Body of pancreas (tissue), 4 donors: ENCODE measurements at regions not wholly inside any gene's neighbourhood (a gene's known extent, or its start where the extent isn't known, plus 50 kb on each side); places are given as distances from the start of the nearest gene placed in this dataset.

Source experiments
- ATAC-seq: fragments of 150-250 bp; one replicate; pipeline ENCODE4 v1.9.1; 2016
- DNase-seq, 4 donors: peaks; one replicate each; pipeline ENCODE4 v3.0.0-alpha.2; 2019
- H3K27ac ChIP-seq, 4 donors: fragments of 200-600 bp; sonication (generic); 1 replicate in 3 of 4; 2 replicates in 1 of 4; pipeline versions ENCODE4 v1.5.1 to v1.6.1; 2016 to 2019; ENCODE audit warnings: mild to moderate bottlenecking in 1 of 4, mixed read lengths in 1 of 4, moderate library complexity in 1 of 4
- H3K27me3 ChIP-seq, 2 donors: fragments of 200-600 bp; sonication (generic); one replicate each; pipeline ENCODE4 v1.6.0; 2016; ENCODE audit warnings: mild to moderate bottlenecking in 1 of 2
- H3K36me3 ChIP-seq, 2 donors: fragments of 200-600 bp; sonication (generic); replicated peaks in 1 of 2; 2 replicates each; pipeline ENCODE4 v1.5.1; 2016; ENCODE audit warnings: low read depth in 2 of 2; ENCODE audit not compliant: insufficient read depth in 1 of 2
- H3K4me1 ChIP-seq: fragments of 200-600 bp; sonication (generic); one replicate; pipeline ENCODE4 v1.6.0; 2016
- H3K4me3 ChIP-seq, 2 donors: fragments of 200-600 bp; sonication (generic); 1 replicate in 1 of 2; 2 replicates in 1 of 2; pipeline ENCODE4 v1.5.1; 2016 to 2019
- H3K9me3 ChIP-seq, 3 donors: fragments of 200-600 bp; sonication (generic); 1 replicate in 2 of 3; 2 replicates in 1 of 3; pipeline ENCODE4 v1.5.1; 2016
- CTCF ChIP-seq, 7 experiments: fragments of 450-650 bp in 4 of 7; fragments of 200-600 bp in 3 of 7; sonication (generic) in 3 of 7; IDR thresholded peaks; one replicate each; pipeline ENCODE4 v1.5.1; 2016 to 2019; ENCODE audit warnings: antibody characterized with exemption in 7 of 7
- POLR2A ChIP-seq, 3 donors: fragments of 450-650 bp; IDR thresholded peaks; one replicate each; pipeline ENCODE4 v1.6.1; 2016; ENCODE audit warnings: antibody characterized with exemption in 3 of 3, mild to moderate bottlenecking in 2 of 3
- WGBS, 2 donors: methylation state at CpG; one replicate each; pipeline ENCODE4 v1.1.5; 2017; 5-methylcytosine and 5-hydroxymethylcytosine counted together
- intact Hi-C: fragments of 100-400 bp; cut with DNase I; formaldehyde crosslinking; loops from one replicate; pipeline ENCODE4 v1.15.1; 2023

GRCh38 chr11:80856066-80856465 is 1415.2 kb upstream of the TENM4 start:
- no peak for DNase-seq
- H3K36me3 ChIP-seq: no peaks in the 10 kb centered on the region
- no peak for TF ChIP-seq POLR2A (IDR thresholded peaks at IDR 0.05)
- TF ChIP-seq CTCF (IDR thresholded peaks at IDR 0.05): no peak
- intact Hi-C loops: no loop called here
- no peaks in the 10 kb centered on the region for H3K9me3 ChIP-seq
- no peak for ATAC-seq
- 21 to 24% methylated on average over 1 of the region's 1 CpG for WGBS, 2 donors
- no peak overlapping the region for H3K27ac ChIP-seq
- H3K4me3 ChIP-seq: no peak overlapping the region
- H3K4me1 ChIP-seq: no peaks in the 10 kb centered on the region
- no peaks in the 10 kb centered on the region for H3K27me3 ChIP-seq

- DNase-seq (no peak), ATAC-seq (no peak)
- TF ChIP-seq CTCF (IDR thresholded peaks at IDR 0.05) (no peak), POLR2A (IDR thresholded peaks at IDR 0.05) (no peak)
- Histone ChIP-seq H3K27ac (no peak overlapping the region), H3K27me3 (no peaks in the 10 kb centered on the region), H3K4me3 (no peak overlapping the region), H3K9me3 (no peaks in the 10 kb centered on the region), H3K36me3 (no peaks in the 10 kb centered on the region), H3K4me1 (no peaks in the 10 kb centered on the region)
- intact Hi-C loops: no loop called here
- 57 to 61% methylated on average over 4 of the region's 4 CpGs for WGBS, 2 donors
Measured at GRCh38 chr11:80855426-80855825, 1414.6 kb upstream of the TENM4 start.

GRCh38 chr11:80849253-80849652 is 1408.4 kb upstream of the TENM4 start:
- no peak overlapping the region for H3K4me3 ChIP-seq
- no peak for TF ChIP-seq POLR2A (IDR thresholded peaks at IDR 0.05)
- no peak for TF ChIP-seq CTCF (IDR thresholded peaks at IDR 0.05)
- H3K27me3 ChIP-seq: no peaks in the 10 kb centered on the region
- intact Hi-C loops: no loop called here
- no peak for DNase-seq
- no peaks in the 10 kb centered on the region for H3K9me3 ChIP-seq
- ATAC-seq: no peak
- H3K36me3 ChIP-seq: no peaks in the 10 kb centered on the region
- H3K4me1 ChIP-seq: no peaks in the 10 kb centered on the region
- no peak overlapping the region for H3K27ac ChIP-seq
- 74 to 78% methylated on average over 3 of the region's 3 CpGs for WGBS, 2 donors

GRCh38 chr11:80846979-80847378 is 1406.1 kb upstream of the TENM4 start:
- ATAC-seq: no peak
- no peak overlapping the region for H3K4me3 ChIP-seq
- intact Hi-C loops: no loop called here

More at GRCh38 chr11:80846979-80847378, 1406.1 kb upstream of the TENM4 start:
- no peaks in the 10 kb centered on the region for H3K27me3 ChIP-seq
- WGBS, 2 donors: 62 to 70% methylated on average over 3 of the region's 3 CpGs
- no peaks in the 10 kb centered on the region for H3K36me3 ChIP-seq
- DNase-seq: no peak
- no peaks in the 10 kb centered on the region for H3K4me1 ChIP-seq
- no peak overlapping the region for H3K27ac ChIP-seq
- TF ChIP-seq CTCF (IDR thresholded peaks at IDR 0.05) (no peak), POLR2A (IDR thresholded peaks at IDR 0.05) (no peak)
- H3K9me3 ChIP-seq: no peaks in the 10 kb centered on the region
